ENCODE measurements at regions not wholly inside any gene's neighbourhood (a gene's known extent, or its start where the extent isn't known, plus 50 kb on each side); places are given as distances from the start of the nearest gene placed in this dataset.

GRCh38 chr12:118637767-118638370 is 261.5 kb downstream of the SUDS3 start:
- no peak overlapping the region for H3K4me3 ChIP-seq (ENCODE audit: low read length)
- no peak overlapping the region for H2AFZ ChIP-seq (ENCODE audit: low read depth, low read length)
- H3K36me3 ChIP-seq (ENCODE audit: insufficient read depth, low read length), result no peaks in the 10 kb centered on the region
- no peaks in the 10 kb centered on the region for H3K9me3 ChIP-seq (ENCODE audit: low read length)
- H3K4me1 ChIP-seq (ENCODE audit: insufficient read depth, low read length), result no peaks in the 10 kb centered on the region
- no peaks in the 10 kb centered on the region for H3K27me3 ChIP-seq (ENCODE audit: insufficient read depth, low read length)

- Histone ChIP-seq H3K27me3 (ENCODE audit: insufficient read depth, low read length) (no peaks in the 10 kb centered on the region), H3K4me3 (ENCODE audit: low read length) (no peak overlapping the region), H3K4me1 (ENCODE audit: insufficient read depth, low read length) (no peaks in the 10 kb centered on the region), H3K9me3 (ENCODE audit: low read length) (no peaks in the 10 kb centered on the region), H3K36me3 (ENCODE audit: insufficient read depth, low read length) (no peaks in the 10 kb centered on the region), H2AFZ (ENCODE audit: low read depth, low read length) (no peak overlapping the region)
Observed at GRCh38 chr12:118641249-118641648, 264.9 kb downstream of the SUDS3 start.

- no peaks in the 10 kb centered on the region for H3K9me3 ChIP-seq (ENCODE audit: low read length)
- H3K4me3 ChIP-seq (ENCODE audit: low read length), result no peak overlapping the region
- no peak overlapping the region for H2AFZ ChIP-seq (ENCODE audit: low read depth, low read length)
- no peaks in the 10 kb centered on the region for H3K4me1 ChIP-seq (ENCODE audit: insufficient read depth, low read length)
- H3K27me3 ChIP-seq (ENCODE audit: insufficient read depth, low read length), result no peaks in the 10 kb centered on the region
- H3K36me3 ChIP-seq (ENCODE audit: insufficient read depth, low read length), result no peaks in the 10 kb centered on the region
Observed at GRCh38 chr12:118645219-118645618, 268.9 kb downstream of the SUDS3 start.

GRCh38 chr12:118649765-118650585 is 273.6 kb downstream of the SUDS3 start:
- H3K27me3 ChIP-seq (ENCODE audit: insufficient read depth, low read length), result no peaks in the 10 kb centered on the region

GRCh38 chr12:118650586-118650960 is 274.2 kb downstream of the SUDS3 start:
- Histone ChIP-seq H2AFZ (ENCODE audit: low read depth, low read length) (no peak overlapping the region), H3K4me1 (ENCODE audit: insufficient read depth, low read length) (no peaks in the 10 kb centered on the region), H3K27me3 (ENCODE audit: insufficient read depth, low read length) (no peaks in the 10 kb centered on the region), H3K36me3 (ENCODE audit: insufficient read depth, low read length) (no peaks in the 10 kb centered on the region), H3K4me3 (ENCODE audit: low read length) (no peak overlapping the region), H3K9me3 (ENCODE audit: low read length) (no peaks in the 10 kb centered on the region)

More at GRCh38 chr12:118649765-118650585, 273.6 kb downstream of the SUDS3 start:
- Histone ChIP-seq H2AFZ (ENCODE audit: low read depth, low read length) (no peak overlapping the region), H3K9me3 (ENCODE audit: low read length) (no peaks in the 10 kb centered on the region), H3K36me3 (ENCODE audit: insufficient read depth, low read length) (no peaks in the 10 kb centered on the region), H3K4me3 (ENCODE audit: low read length) (no peak overlapping the region), H3K4me1 (ENCODE audit: insufficient read depth, low read length) (no peaks in the 10 kb centered on the region)

- no peaks in the 10 kb centered on the region for H3K36me3 ChIP-seq (ENCODE audit: insufficient read depth, low read length)
- no peak overlapping the region for H3K4me3 ChIP-seq (ENCODE audit: low read length)
- no peaks in the 10 kb centered on the region for H3K9me3 ChIP-seq (ENCODE audit: low read length)
- H3K4me1 ChIP-seq (ENCODE audit: insufficient read depth, low read length), result no peaks in the 10 kb centered on the region
- no peak overlapping the region for H2AFZ ChIP-seq (ENCODE audit: low read depth, low read length)
- H3K27me3 ChIP-seq (ENCODE audit: insufficient read depth, low read length), result no peaks in the 10 kb centered on the region
Observed at GRCh38 chr12:118651487-118651886, 275.1 kb downstream of the SUDS3 start.

- Histone ChIP-seq H3K36me3 (ENCODE audit: insufficient read depth, low read length) (no peaks in the 10 kb centered on the region), H3K9me3 (ENCODE audit: low read length) (no peaks in the 10 kb centered on the region), H3K27me3 (ENCODE audit: insufficient read depth, low read length) (no peaks in the 10 kb centered on the region), H3K4me3 (ENCODE audit: low read length) (no peak overlapping the region), H3K4me1 (ENCODE audit: insufficient read depth, low read length) (no peaks in the 10 kb centered on the region), H2AFZ (ENCODE audit: low read depth, low read length) (no peak overlapping the region)
Observed at GRCh38 chr12:118655588-118655987, 279.2 kb downstream of the SUDS3 start.

- no peaks in the 10 kb centered on the region for H3K4me1 ChIP-seq (ENCODE audit: insufficient read depth, low read length)
- no peak overlapping the region for H3K4me3 ChIP-seq (ENCODE audit: low read length)
- H3K36me3 ChIP-seq (ENCODE audit: insufficient read depth, low read length), result no peaks in the 10 kb centered on the region
- H3K27me3 ChIP-seq (ENCODE audit: insufficient read depth, low read length), result no peaks in the 10 kb centered on the region
- H3K9me3 ChIP-seq (ENCODE audit: low read length), result no peaks in the 10 kb centered on the region
- H2AFZ ChIP-seq (ENCODE audit: low read depth, low read length), result no peak overlapping the region
Observed at GRCh38 chr12:118680356-118680963, 300.9 kb upstream of the SRRM4 start.

GRCh38 chr12:118682656-118683055 is 298.7 kb upstream of the SRRM4 start:
- Histone ChIP-seq H3K4me1 (ENCODE audit: insufficient read depth, low read length) (no peaks in the 10 kb centered on the region), H3K27me3 (ENCODE audit: insufficient read depth, low read length) (no peaks in the 10 kb centered on the region), H3K36me3 (ENCODE audit: insufficient read depth, low read length) (no peaks in the 10 kb centered on the region), H3K4me3 (ENCODE audit: low read length) (no peak overlapping the region), H3K9me3 (ENCODE audit: low read length) (no peaks in the 10 kb centered on the region), H2AFZ (ENCODE audit: low read depth, low read length) (no peak overlapping the region)

GRCh38 chr12:118685983-118686607 is 295.2 kb upstream of the SRRM4 start:
- Histone ChIP-seq H3K27me3 (ENCODE audit: insufficient read depth, low read length) (no peaks in the 10 kb centered on the region), H3K9me3 (ENCODE audit: low read length) (no peaks in the 10 kb centered on the region), H2AFZ (ENCODE audit: low read depth, low read length) (no peak overlapping the region), H3K36me3 (ENCODE audit: insufficient read depth, low read length) (no peaks in the 10 kb centered on the region), H3K4me1 (ENCODE audit: insufficient read depth, low read length) (peaks cover 2% of the 10 kb centered on the region), H3K4me3 (ENCODE audit: low read length) (no peak overlapping the region)

GRCh38 chr12:118689793-118690192 is 291.5 kb upstream of the SRRM4 start:
- no peak overlapping the region for H2AFZ ChIP-seq (ENCODE audit: low read depth, low read length)
- peaks cover 2% of the 10 kb centered on the region for H3K4me1 ChIP-seq (ENCODE audit: insufficient read depth, low read length)
- no peaks in the 10 kb centered on the region for H3K9me3 ChIP-seq (ENCODE audit: low read length)
- no peaks in the 10 kb centered on the region for H3K27me3 ChIP-seq (ENCODE audit: insufficient read depth, low read length)
- no peaks in the 10 kb centered on the region for H3K36me3 ChIP-seq (ENCODE audit: insufficient read depth, low read length)
- H3K4me3 ChIP-seq (ENCODE audit: low read length), result no peak overlapping the region

GRCh38 chr12:118690506-118690905 is 290.8 kb upstream of the SRRM4 start:
- no peak overlapping the region for H2AFZ ChIP-seq (ENCODE audit: low read depth, low read length)
- H3K4me1 ChIP-seq (ENCODE audit: insufficient read depth, low read length), result peaks cover 2% of the 10 kb centered on the region
- no peak overlapping the region for H3K4me3 ChIP-seq (ENCODE audit: low read length)
- H3K27me3 ChIP-seq (ENCODE audit: insufficient read depth, low read length), result no peaks in the 10 kb centered on the region
- no peaks in the 10 kb centered on the region for H3K36me3 ChIP-seq (ENCODE audit: insufficient read depth, low read length)
- no peaks in the 10 kb centered on the region for H3K9me3 ChIP-seq (ENCODE audit: low read length)

- H3K27me3 ChIP-seq (ENCODE audit: insufficient read depth, low read length), result no peaks in the 10 kb centered on the region
- no peaks in the 10 kb centered on the region for H3K36me3 ChIP-seq (ENCODE audit: insufficient read depth, low read length)
- no peaks in the 10 kb centered on the region for H3K9me3 ChIP-seq (ENCODE audit: low read length)
- no peak overlapping the region for H2AFZ ChIP-seq (ENCODE audit: low read depth, low read length)
- peaks cover 2% of the 10 kb centered on the region for H3K4me1 ChIP-seq (ENCODE audit: insufficient read depth, low read length)
- no peak overlapping the region for H3K4me3 ChIP-seq (ENCODE audit: low read length)
Observed at GRCh38 chr12:118694128-118694775, 287.1 kb upstream of the SRRM4 start.

Data from neuron (in vitro differentiated cells).